Large intestine (tissue), 3 donors: ENCODE measurements at regions not wholly inside any gene's neighbourhood (a gene's known extent, or its start where the extent isn't known, plus 50 kb on each side); places are given as distances from the start of the nearest gene placed in this dataset.
"Not testable (repeated sequence)": the region's sequence is repeated elsewhere in the genome, so short reads cannot be mapped to it uniquely, and the experiment has no call there.

Source experiments
- DNase-seq, 2 donors: peaks; one replicate each; pipeline versions ENCODE4 v3.0.0 to v3.0.0-alpha.2; 2013
- H3K27ac ChIP-seq: one replicate; pipeline ENCODE4 v1.5.1; 2013; ENCODE audit warnings: low read length
- H3K27me3 ChIP-seq: 2 replicates; pipeline ENCODE4 v1.6.1; 2013; ENCODE audit warnings: low read length; ENCODE audit not compliant: control insufficient read depth, insufficient read depth
- H3K36me3 ChIP-seq: 2 replicates; pipeline ENCODE4 v1.6.1; 2013; ENCODE audit warnings: low read length; ENCODE audit not compliant: control insufficient read depth, insufficient read depth
- H3K4me1 ChIP-seq: one replicate; pipeline ENCODE4 v1.6.1; 2013; ENCODE audit warnings: low read length; ENCODE audit not compliant: control insufficient read depth, insufficient read depth
- H3K4me3 ChIP-seq: one replicate; pipeline ENCODE4 v1.5.1; 2013; ENCODE audit warnings: low read length
- H3K9me3 ChIP-seq: one replicate; pipeline ENCODE4 v1.6.1; 2013; ENCODE audit warnings: mild to moderate bottlenecking, low read depth, low read length, moderate library complexity; ENCODE audit not compliant: control insufficient read depth
- WGBS: methylation state at CpG from one replicate; pipeline ENCODE4 v1.1.5; 2013; ENCODE audit warnings: low lambda C conversion rate; ENCODE audit not compliant: insufficient coverage; 5-methylcytosine and 5-hydroxymethylcytosine counted together

DNA sequence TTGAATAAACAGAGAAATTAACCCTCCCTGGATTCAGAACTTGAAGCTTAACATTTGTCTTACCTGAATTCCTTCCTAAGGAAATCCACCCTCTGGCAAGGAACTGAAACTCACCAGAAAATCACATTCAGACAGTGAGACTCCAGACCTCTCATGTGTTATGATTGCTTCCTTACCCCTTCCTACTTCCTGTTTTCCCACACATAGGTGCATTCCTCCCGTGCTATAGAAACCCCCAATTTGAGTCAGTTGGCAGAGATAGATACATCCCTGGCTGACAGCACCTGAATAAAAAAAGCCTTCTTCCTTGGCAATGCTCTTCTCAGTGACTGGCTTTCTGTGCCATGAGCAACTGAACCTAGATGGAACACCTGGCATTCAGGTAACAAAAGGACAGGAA, 157.0 kb upstream of the SMIM31 start:
- no peak overlapping the region for H3K27ac ChIP-seq
- no peaks in the 10 kb centered on the region for H3K27me3 ChIP-seq
- WGBS = no CpG with 5 or more reads among the region's 1 CpG
- no peaks in the 10 kb centered on the region for H3K36me3 ChIP-seq
- peaks cover 5% of the 10 kb centered on the region for H3K9me3 ChIP-seq
- DNase-seq = no peak
- no peaks in the 10 kb centered on the region for H3K4me1 ChIP-seq
- no peak overlapping the region for H3K4me3 ChIP-seq

DNA sequence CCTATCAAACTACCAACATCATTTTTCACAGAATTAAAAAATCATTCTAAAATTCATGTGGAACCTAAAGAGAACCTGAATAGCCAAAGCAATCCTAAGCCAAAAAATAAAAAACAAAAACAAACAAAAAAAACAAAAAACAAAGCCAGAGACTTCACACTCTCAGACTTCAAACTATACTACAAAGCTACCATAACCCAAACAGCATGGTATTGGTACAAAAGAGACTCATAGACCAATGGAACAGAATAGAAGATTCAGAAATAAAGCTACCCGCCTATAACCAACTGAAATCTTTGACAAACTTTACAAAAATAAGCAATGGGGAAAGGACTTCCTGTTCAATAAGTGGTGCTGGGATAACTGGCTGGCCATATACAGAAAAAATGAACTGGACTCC, 152.3 kb upstream of the SMIM31 start:
- Histone ChIP-seq H3K27ac (no peak overlapping the region), H3K36me3 (no peaks in the 10 kb centered on the region), H3K4me1 (no peaks in the 10 kb centered on the region), H3K27me3 (no peaks in the 10 kb centered on the region), H3K9me3 (peaks cover 5% of the 10 kb centered on the region), H3K4me3 (no peak overlapping the region)
- DNase-seq = no peak
- no CpG with 5 or more reads among the region's 1 CpG for WGBS

DNA sequence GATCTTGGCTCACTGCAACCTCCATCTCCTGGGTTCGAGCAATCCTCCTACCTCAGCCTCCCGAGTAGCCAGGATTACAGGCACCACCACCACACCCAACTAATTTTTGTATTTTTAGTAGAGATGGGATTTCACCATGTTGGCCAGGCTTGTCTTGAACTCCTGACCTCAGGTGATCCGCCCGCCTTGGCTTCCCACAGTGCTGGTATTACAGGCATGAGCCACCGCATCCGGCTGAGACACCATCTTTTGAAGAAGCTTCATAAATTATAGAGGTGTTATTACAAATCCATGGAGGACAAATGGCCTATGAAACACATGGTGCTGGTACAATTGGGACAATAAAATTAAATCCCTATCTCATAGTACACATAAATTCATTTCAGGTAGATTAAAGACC, 148.1 kb upstream of the SMIM31 start:
- not testable (repeated sequence) for H3K4me1 ChIP-seq, H3K27me3 ChIP-seq, DNase-seq, H3K9me3 ChIP-seq, H3K27ac ChIP-seq, H3K4me3 ChIP-seq, H3K36me3 ChIP-seq
- WGBS = no CpG with 5 or more reads among the region's 6 CpGs

DNA sequence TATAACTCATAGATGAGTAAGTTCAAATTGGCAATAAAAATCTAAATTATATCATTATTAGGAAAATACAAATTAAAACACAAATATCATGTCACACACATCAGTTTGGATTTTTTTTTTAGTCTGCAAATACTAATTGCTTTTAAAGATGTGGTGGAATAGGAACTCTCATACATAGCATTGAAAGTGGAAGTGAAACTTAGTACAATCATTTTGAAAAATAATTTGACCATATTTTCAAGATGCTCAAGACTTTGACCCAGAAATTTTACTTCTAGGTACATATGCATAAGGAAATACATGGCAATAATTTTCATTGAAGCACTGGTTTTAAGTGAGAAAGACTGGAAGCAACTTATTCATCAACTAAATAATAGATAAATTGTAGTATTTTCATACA, 147.5 kb upstream of the SMIM31 start:
- H3K27ac ChIP-seq = no peak overlapping the region
- no peaks in the 10 kb centered on the region for H3K36me3 ChIP-seq
- H3K4me3 ChIP-seq = no peak overlapping the region
- peaks cover 5% of the 10 kb centered on the region for H3K9me3 ChIP-seq
- no peaks in the 10 kb centered on the region for H3K27me3 ChIP-seq
- no peak for DNase-seq
- H3K4me1 ChIP-seq = no peaks in the 10 kb centered on the region

DNA sequence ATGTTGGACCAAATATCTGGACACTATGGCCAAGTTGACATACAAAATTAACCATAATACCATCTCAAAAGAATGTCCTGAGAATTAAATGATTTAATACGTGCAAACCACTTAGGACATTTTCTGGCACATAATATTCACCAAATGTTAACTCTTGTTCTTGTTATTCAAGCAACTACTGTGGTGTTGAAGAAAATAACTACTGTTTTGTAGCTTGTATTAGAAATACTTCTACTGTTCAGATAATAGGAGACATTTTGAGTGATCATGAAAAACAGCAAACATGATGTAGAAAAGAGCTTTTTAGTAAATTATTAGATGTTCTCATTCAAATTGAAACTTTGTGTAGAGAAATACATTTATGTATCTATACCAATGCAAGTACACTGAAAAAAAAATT, 140.7 kb upstream of the SMIM31 start:
- H3K4me3 ChIP-seq = no peak overlapping the region
- no peaks in the 10 kb centered on the region for H3K27me3 ChIP-seq
- H3K27ac ChIP-seq = no peak overlapping the region
- no peaks in the 10 kb centered on the region for H3K36me3 ChIP-seq
- H3K9me3 ChIP-seq = no peaks in the 10 kb centered on the region
- WGBS = 100% methylated on average over 1 of the region's 1 CpG
- H3K4me1 ChIP-seq = no peaks in the 10 kb centered on the region
- no peak for DNase-seq

DNA sequence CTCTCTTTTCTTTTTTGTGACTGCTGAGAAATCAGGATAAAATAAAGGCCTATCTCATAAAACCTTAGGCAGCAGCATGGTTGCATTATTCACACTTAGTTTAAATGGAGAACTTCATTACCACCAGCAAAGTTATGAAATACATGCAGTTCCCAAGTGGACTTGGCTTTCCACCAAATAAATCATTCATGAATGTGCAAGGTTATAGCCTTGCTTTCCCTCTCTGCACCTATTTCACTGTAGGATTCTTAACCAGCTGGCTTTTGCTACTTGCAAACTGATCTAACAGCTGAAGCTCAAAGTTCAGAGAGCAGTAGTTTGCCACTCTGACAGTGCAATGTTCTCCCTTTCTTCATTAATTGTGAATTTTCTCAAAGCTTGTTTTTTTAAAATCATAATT, 140.1 kb upstream of the SMIM31 start:
- H3K27ac ChIP-seq = no peak overlapping the region
- no peaks in the 10 kb centered on the region for H3K4me1 ChIP-seq
- DNase-seq = peak; percentile 2 to 14
- no peak overlapping the region for H3K4me3 ChIP-seq
- no peaks in the 10 kb centered on the region for H3K27me3 ChIP-seq
- no peaks in the 10 kb centered on the region for H3K36me3 ChIP-seq
- H3K9me3 ChIP-seq = no peaks in the 10 kb centered on the region

DNA sequence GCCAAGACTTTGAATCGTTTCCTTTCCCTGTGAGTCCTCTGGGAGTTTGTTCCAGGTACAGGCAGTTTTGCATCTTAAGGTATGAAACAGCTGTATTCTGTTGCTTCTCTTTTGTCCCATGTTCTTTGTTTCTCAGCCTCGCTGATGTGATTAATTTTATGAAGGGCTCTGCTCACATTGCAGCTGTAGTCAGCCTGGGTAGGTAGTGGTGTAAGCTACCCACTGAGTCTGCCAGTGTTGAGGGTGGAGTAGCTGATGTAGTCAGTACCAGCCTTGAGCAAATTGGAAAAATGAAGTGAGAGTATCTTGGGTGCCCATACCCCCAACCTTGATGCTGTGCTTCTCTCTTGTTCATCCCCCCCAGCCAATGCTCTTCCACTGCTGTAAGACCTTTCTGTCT, 139.6 kb upstream of the SMIM31 start:
- no peaks in the 10 kb centered on the region for H3K4me1 ChIP-seq
- H3K9me3 ChIP-seq = no peaks in the 10 kb centered on the region
- no peak overlapping the region for H3K27ac ChIP-seq
- no peak overlapping the region for H3K4me3 ChIP-seq
- no peaks in the 10 kb centered on the region for H3K36me3 ChIP-seq
- H3K27me3 ChIP-seq = no peaks in the 10 kb centered on the region
- no CpG with 5 or more reads among the region's 2 CpGs for WGBS
- DNase-seq = no peak

DNA sequence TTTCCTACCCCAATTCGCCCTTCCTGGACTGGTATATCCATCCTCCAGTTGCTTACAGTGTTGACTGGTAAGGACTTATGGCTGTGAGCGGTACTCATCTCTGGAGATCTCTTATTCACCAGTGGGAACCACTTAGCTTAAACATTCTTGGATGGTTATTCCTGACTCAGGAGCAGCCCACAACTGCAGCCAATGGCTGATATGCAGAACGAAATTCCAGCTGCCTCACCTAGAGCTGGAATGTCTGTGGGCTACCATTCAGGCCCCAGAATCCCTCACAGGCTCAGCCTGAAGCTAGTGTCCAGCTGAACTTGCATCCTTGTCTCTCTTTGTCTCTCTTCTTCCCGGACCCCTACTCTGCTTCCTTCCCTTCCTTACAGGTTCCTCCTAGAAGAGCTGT, 138.9 kb upstream of the SMIM31 start:
- WGBS = no CpG with 5 or more reads among the region's 4 CpGs
- no peaks in the 10 kb centered on the region for H3K4me1 ChIP-seq
- H3K27ac ChIP-seq = no peak overlapping the region
- no peak for DNase-seq
- no peaks in the 10 kb centered on the region for H3K9me3 ChIP-seq
- H3K4me3 ChIP-seq = no peak overlapping the region
- H3K27me3 ChIP-seq = no peaks in the 10 kb centered on the region
- H3K36me3 ChIP-seq = no peaks in the 10 kb centered on the region

DNA sequence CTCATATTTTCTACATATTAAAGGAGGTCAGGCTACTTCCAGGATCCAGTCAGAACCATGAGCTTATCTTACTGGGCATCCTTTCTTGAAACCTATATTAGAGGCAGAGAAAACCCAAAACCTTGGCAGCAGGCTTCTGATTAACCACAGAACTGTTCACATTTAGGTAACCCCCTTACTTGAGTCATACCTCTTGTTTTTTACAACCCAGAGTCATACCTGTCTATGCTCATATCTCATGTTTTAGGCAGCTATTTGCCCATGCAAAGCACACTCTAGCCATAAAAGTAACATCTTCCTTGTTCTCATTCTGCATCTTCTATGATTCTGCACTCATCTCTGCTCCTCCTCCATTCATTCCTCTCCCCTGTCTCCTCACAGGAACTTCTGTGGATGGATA, 138.0 kb upstream of the SMIM31 start:
- Histone ChIP-seq H3K27ac (no peak overlapping the region), H3K4me3 (no peak overlapping the region), H3K9me3 (no peaks in the 10 kb centered on the region), H3K36me3 (no peaks in the 10 kb centered on the region), H3K27me3 (no peaks in the 10 kb centered on the region), H3K4me1 (no peaks in the 10 kb centered on the region)
- no peak for DNase-seq

DNA sequence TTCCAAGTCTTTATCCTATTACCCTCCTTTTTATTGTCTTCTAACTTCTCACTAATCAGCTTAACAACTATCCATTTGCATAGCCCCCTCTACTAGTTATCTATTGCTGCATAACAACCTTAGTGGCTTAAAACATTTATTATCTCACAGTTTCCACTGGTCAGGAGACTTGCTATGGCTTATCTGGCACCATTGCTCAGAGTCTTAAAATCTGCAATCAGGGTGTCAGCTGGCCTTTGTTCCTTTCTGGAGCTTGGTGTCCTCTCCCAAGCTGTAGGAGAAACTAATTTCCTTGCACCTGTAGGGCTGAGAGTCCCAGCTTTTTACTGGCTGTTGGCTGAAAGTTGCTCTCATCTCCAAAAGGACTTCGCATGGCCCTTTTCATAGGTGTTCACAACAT, 137.0 kb upstream of the SMIM31 start:
- no peak for DNase-seq
- no peaks in the 10 kb centered on the region for H3K9me3 ChIP-seq
- no peaks in the 10 kb centered on the region for H3K36me3 ChIP-seq
- no peak overlapping the region for H3K4me3 ChIP-seq
- WGBS = no CpG with 5 or more reads among the region's 1 CpG
- no peak overlapping the region for H3K27ac ChIP-seq
- no peaks in the 10 kb centered on the region for H3K4me1 ChIP-seq
- H3K27me3 ChIP-seq = no peaks in the 10 kb centered on the region

DNA sequence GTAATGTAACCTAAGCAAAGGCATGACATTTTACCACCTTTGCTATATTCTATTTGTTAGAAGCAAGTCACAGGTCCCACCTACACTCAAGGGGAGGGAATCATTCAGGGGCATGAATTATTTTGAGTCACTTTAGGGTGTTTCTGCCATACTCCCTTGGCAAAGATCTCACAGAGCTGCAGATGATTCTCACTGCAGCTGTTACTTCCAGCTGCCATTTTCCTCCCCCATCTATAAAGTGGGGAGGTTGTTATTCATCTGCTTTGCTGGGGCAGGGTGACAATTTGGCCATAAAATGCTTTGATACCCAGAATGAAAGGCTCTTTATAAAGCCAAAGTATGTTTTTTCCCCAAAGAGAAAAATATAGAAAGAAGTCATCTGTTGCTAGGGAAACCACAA, 136.5 kb upstream of the SMIM31 start:
- Histone ChIP-seq H3K36me3 (no peaks in the 10 kb centered on the region), H3K9me3 (no peaks in the 10 kb centered on the region), H3K27me3 (no peaks in the 10 kb centered on the region), H3K27ac (no peak overlapping the region), H3K4me1 (no peaks in the 10 kb centered on the region), H3K4me3 (no peak overlapping the region)
- no peak for DNase-seq

DNA sequence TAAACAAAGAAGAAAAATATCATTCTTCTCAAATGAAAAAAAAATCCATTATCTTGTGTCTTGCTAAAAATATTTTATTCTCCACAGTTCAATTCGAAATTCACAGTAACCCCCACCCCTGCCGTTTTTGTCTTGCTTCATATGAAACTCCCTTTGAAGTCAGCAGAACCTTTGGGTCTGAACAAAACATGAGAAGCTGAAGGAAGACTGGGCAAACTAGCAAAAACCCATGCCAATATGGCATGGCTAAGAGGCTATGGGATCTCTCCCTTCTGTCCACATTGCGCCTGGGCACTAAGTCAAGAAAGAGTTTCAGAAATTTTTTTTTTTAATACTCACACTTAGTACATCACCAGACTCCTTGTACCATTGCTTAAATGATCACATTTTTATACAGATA, 136.0 kb upstream of the SMIM31 start:
- Histone ChIP-seq H3K36me3 (no peaks in the 10 kb centered on the region), H3K4me3 (no peak overlapping the region), H3K27ac (no peak overlapping the region), H3K4me1 (no peaks in the 10 kb centered on the region), H3K27me3 (no peaks in the 10 kb centered on the region), H3K9me3 (no peaks in the 10 kb centered on the region)
- no peak for DNase-seq
- no CpG with 5 or more reads among the region's 3 CpGs for WGBS
